Spinal cord (tissue), 9 donors: ENCODE measurements at regions not wholly inside any gene's neighbourhood (a gene's known extent, or its start where the extent isn't known, plus 50 kb on each side); places are given as distances from the start of the nearest gene placed in this dataset.

Source experiments
- DNase-seq, 6 donors: peaks; one replicate each; pipeline versions ENCODE4 v3.0.0 to v3.0.0-alpha.2; 2013 to 2015; ENCODE audit warnings: low spot score in 6 of 6, low read depth in 4 of 6
- H3K27ac ChIP-seq: one replicate; pipeline ENCODE4 v1.5.1; 2013; ENCODE audit warnings: low read depth, low read length, control low read depth
- H3K27me3 ChIP-seq: one replicate; pipeline ENCODE4 v1.6.1; 2013; ENCODE audit warnings: low read length; ENCODE audit not compliant: control insufficient read depth, insufficient read depth
- H3K36me3 ChIP-seq: one replicate; pipeline ENCODE4 v1.6.1; 2013; ENCODE audit warnings: low read length; ENCODE audit not compliant: control insufficient read depth, insufficient read depth
- H3K4me1 ChIP-seq: one replicate; pipeline ENCODE4 v1.6.1; 2013; ENCODE audit warnings: low read length; ENCODE audit not compliant: control insufficient read depth, insufficient read depth
- H3K4me3 ChIP-seq: one replicate; pipeline ENCODE4 v1.5.1; 2013; ENCODE audit warnings: low read depth, low read length, control low read depth
- H3K9me3 ChIP-seq: one replicate; pipeline ENCODE4 v1.6.1; 2013; ENCODE audit warnings: low read length; ENCODE audit not compliant: control insufficient read depth, insufficient read depth
- WGBS: methylation state at CpG from one replicate; pipeline ENCODE4 v1.1.5; 2013; ENCODE audit warnings: missing lambda C conversion rate; ENCODE audit not compliant: insufficient coverage; 5-methylcytosine and 5-hydroxymethylcytosine counted together
- donor health status: healthy.

GRCh38 chr10:3402187-3402751 lies 229.7 kb upstream of the PITRM1 start:
- Histone ChIP-seq H3K27me3 (no peaks in the 10 kb centered on the region), H3K4me3 (no peak overlapping the region), H3K36me3 (no peaks in the 10 kb centered on the region), H3K9me3 (no peaks in the 10 kb centered on the region), H3K4me1 (peaks cover 24% of the 10 kb centered on the region), H3K27ac (no peak overlapping the region)
- DNase-seq = peak in 1 of 6 donors; percentile 22
- WGBS = 86% methylated on average over 1 of the region's 10 CpGs

DNA sequence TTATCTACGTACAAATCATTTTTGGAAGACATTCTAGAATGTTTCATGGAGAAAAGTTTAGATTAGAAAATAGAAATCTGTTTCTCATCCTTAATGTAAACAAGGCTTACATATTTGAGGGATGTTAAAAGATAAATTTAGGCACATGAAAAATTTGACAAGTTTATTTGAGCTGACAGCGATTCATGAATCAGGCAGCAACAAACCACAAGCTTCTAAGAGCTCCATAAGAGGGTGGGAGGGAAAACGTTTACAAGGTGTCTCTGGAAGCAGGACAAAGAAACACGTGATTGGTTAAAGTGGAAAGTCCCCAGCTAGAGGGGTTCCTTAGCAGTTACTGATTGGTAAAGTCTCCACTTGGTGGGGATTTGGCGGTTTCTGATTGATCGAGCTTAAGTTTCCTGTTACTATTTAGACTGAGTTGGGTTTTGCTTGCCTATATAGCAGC lies 228.9 kb upstream of the PITRM1 start:
- H3K27ac ChIP-seq = peak overlapping the region; percentile 73
- no peaks in the 10 kb centered on the region for H3K27me3 ChIP-seq
- no peak overlapping the region for H3K4me3 ChIP-seq
- H3K4me1 ChIP-seq = peaks cover 18% of the 10 kb centered on the region
- DNase-seq = no peak
- WGBS = 86% methylated on average over 5 of the region's 6 CpGs
- H3K36me3 ChIP-seq = no peaks in the 10 kb centered on the region
- H3K9me3 ChIP-seq = no peaks in the 10 kb centered on the region

DNA sequence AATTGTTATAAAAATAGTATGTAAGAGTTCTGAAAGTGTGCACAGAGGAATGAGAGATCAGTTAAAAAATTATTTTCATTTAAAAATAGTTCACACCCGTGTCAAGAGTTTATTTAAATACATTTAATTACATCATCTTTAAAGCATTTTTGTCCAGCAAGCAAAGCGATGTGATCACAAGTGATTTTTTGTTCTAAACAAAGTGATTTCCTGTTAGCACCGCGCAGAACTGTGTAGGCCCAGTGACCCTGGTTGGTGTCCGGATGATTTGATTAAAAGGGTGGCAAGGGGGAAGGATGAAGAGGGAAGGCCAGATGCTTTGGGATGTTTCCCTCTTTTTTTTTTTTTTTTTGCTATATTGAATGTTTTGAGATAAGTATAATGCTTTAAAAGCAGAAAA lies 227.8 kb upstream of the PITRM1 start:
- no peak overlapping the region for H3K4me3 ChIP-seq
- H3K36me3 ChIP-seq = no peaks in the 10 kb centered on the region
- no peak for DNase-seq
- WGBS = 86% methylated on average over 3 of the region's 5 CpGs
- peak overlapping the region; percentile 86 for H3K27ac ChIP-seq
- H3K4me1 ChIP-seq = peaks cover 20% of the 10 kb centered on the region
- no peaks in the 10 kb centered on the region for H3K27me3 ChIP-seq
- H3K9me3 ChIP-seq = no peaks in the 10 kb centered on the region

- Histone ChIP-seq H3K9me3 (no peaks in the 10 kb centered on the region), H3K27ac (peak overlapping the region; percentile 86), H3K36me3 (no peaks in the 10 kb centered on the region), H3K4me1 (peaks cover 22% of the 10 kb centered on the region), H3K4me3 (no peak overlapping the region), H3K27me3 (no peaks in the 10 kb centered on the region)
- no peak for DNase-seq
- WGBS = no CpG with 5 or more reads among the region's 6 CpGs
Measured at GRCh38 chr10:3399756-3400155, 227.2 kb upstream of the PITRM1 start.

- Histone ChIP-seq H3K4me1 (peaks cover 22% of the 10 kb centered on the region), H3K4me3 (no peak overlapping the region), H3K27ac (peak overlapping the region; percentile 86), H3K36me3 (no peaks in the 10 kb centered on the region), H3K9me3 (no peaks in the 10 kb centered on the region), H3K27me3 (no peaks in the 10 kb centered on the region)
- DNase-seq = peak in 2 of 6 donors; percentile 24 to 67
- WGBS = 87% methylated on average over 43 of the region's 46 CpGs
Measured at GRCh38 chr10:3398825-3399646, 226.5 kb upstream of the PITRM1 start.

- Histone ChIP-seq H3K9me3 (no peaks in the 10 kb centered on the region), H3K27me3 (no peaks in the 10 kb centered on the region), H3K27ac (no peak overlapping the region), H3K4me3 (no peak overlapping the region), H3K36me3 (no peaks in the 10 kb centered on the region), H3K4me1 (peaks cover 22% of the 10 kb centered on the region)
- WGBS = 95% methylated on average over 21 of the region's 23 CpGs
- no peak for DNase-seq
Measured at GRCh38 chr10:3397846-3398245, 225.3 kb upstream of the PITRM1 start.

DNA sequence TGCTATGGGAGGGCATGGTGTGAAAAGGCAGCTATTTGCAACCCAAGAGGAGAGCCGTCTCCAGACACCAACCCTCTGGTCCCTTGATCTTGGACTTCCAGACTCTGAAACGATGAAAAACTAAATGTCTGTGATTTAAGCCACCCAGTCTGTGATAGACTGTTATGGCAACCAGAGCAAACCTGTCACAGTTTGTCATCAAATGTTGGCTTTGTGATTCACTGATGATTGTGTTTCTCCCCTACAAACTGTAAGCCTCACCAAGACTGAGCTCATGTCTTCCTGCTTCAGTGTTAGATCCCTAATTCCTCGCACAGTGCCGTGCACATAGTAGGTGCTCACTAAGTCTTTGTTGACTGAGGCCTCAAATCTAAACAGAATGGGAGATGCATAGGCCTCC lies 224.6 kb upstream of the PITRM1 start:
- Histone ChIP-seq H3K36me3 (no peaks in the 10 kb centered on the region), H3K9me3 (no peaks in the 10 kb centered on the region), H3K27ac (no peak overlapping the region), H3K4me3 (no peak overlapping the region), H3K4me1 (peaks cover 22% of the 10 kb centered on the region), H3K27me3 (no peaks in the 10 kb centered on the region)
- WGBS = 94% methylated on average over 4 of the region's 4 CpGs
- DNase-seq = no peak

DNA sequence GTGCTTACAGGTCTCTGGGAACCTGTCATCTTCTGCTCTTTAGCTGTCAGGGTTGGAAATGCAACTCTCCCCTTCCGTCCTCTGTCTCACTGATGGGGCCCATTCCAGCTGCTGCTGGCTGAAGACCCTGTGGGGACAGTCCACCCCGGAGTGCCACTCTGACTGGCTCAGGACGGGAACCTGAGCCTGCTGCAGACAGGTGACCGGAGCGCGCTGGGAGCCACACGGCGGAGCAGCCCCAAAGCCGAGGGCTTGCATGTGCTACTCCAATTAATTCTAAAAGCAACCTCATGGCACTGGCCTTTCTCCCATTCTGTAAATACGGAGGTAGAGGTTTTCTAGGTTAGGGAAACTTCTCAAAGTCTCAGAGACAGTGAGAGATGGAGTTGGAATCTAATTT lies 223.5 kb upstream of the PITRM1 start:
- Histone ChIP-seq H3K9me3 (no peaks in the 10 kb centered on the region), H3K4me3 (no peak overlapping the region), H3K27ac (no peak overlapping the region), H3K36me3 (no peaks in the 10 kb centered on the region), H3K27me3 (no peaks in the 10 kb centered on the region), H3K4me1 (peaks cover 22% of the 10 kb centered on the region)
- no peak for DNase-seq
- 46% methylated on average over 3 of the region's 10 CpGs for WGBS

DNA sequence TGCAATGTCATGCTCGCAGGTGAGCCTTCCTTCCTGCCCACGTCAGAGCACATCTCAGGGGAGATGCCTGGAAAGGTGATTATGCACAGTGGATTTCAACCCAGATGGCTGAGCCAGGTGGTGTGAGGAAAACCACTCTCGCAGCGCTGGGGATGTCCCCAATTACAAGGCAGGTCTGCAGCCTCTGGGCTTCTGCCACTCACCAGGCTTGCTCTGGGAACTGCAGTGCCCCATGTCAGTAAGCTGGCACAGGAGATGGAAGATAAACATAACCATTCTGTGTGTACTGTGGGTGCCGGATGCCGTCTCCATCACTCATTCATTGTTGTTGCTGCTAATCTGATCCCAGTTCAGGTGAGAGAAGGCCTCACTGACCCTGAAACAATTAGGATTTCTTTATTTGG lies 222.9 kb upstream of the PITRM1 start:
- peak in 1 of 6 donors; percentile 41 for DNase-seq
- WGBS = 55% methylated on average over 4 of the region's 6 CpGs
- peaks cover 18% of the 10 kb centered on the region for H3K4me1 ChIP-seq
- H3K36me3 ChIP-seq = no peaks in the 10 kb centered on the region
- no peaks in the 10 kb centered on the region for H3K27me3 ChIP-seq
- no peaks in the 10 kb centered on the region for H3K9me3 ChIP-seq
- H3K4me3 ChIP-seq = no peak overlapping the region
- H3K27ac ChIP-seq = no peak overlapping the region

GRCh38 chr10:3395041-3395440 lies 222.5 kb upstream of the PITRM1 start:
- H3K4me1 ChIP-seq = peaks cover 20% of the 10 kb centered on the region
- H3K27me3 ChIP-seq = no peaks in the 10 kb centered on the region
- 95% methylated on average over 2 of the region's 3 CpGs for WGBS
- no peaks in the 10 kb centered on the region for H3K36me3 ChIP-seq
- H3K4me3 ChIP-seq = no peak overlapping the region
- no peak for DNase-seq
- no peak overlapping the region for H3K27ac ChIP-seq
- H3K9me3 ChIP-seq = no peaks in the 10 kb centered on the region
